ENCODE measurements at regions not wholly inside any gene's neighbourhood (a gene's known extent, or its start where the extent isn't known, plus 50 kb on each side); places are given as distances from the start of the nearest gene placed in this dataset.

GRCh38 chr5:87867281-87867680 lies 401.4 kb downstream of the TMEM161B start:
- BruUV-seq (replicated peaks), result no TSS peak
- Histone ChIP-seq H3K27ac (ENCODE audit: control insufficient read depth, insufficient read depth) (no peak overlapping the region), H3K4me2 (ENCODE audit: control insufficient read depth, insufficient read depth) (no peak overlapping the region), H3K4me3 (no peak overlapping the region), H3K27me3 (replicated peaks in 1 of 2; ENCODE audit: control insufficient read depth in 2 of 2, insufficient read depth in 2 of 2, low read length in 1 of 2) (no peaks in the 10 kb centered on the region), H3K36me3 (ENCODE audit: control insufficient read depth in 2 of 2, insufficient read depth in 2 of 2, low read length in 1 of 2) (no peaks in the 10 kb centered on the region), H3K79me2 (ENCODE audit: control insufficient read depth, insufficient read depth, low read length) (no peaks in the 10 kb centered on the region), H4K20me1 (ENCODE audit: control insufficient read depth, insufficient read depth) (no peaks in the 10 kb centered on the region), H2AFZ (ENCODE audit: control insufficient read depth, low read depth, low read length) (no peak overlapping the region), H3K9ac (ENCODE audit: control insufficient read depth, insufficient read depth, low read length) (no peak overlapping the region), H3K9me3 (replicated peaks; ENCODE audit: control insufficient read depth, insufficient read depth, low read length) (no peaks in the 10 kb centered on the region), H3K4me1 (ENCODE audit: control insufficient read depth, insufficient read depth, low read length) (no peaks in the 10 kb centered on the region)
- ChIA-PET POLR2A (no interaction called here), RAD21 (ENCODE audit: unreplicated experiment) (no interaction called here), CTCF (no interaction called here), SMC1A (ENCODE audit: uncharacterized antibody, unreplicated experiment) (no interaction called here)
- DNase-seq (ENCODE audit: low read depth, low spot score) (no peak), ATAC-seq (no peak), FAIRE-seq (no peak)
- WGBS (ENCODE audit: insufficient coverage, insufficient replicate concordance, low lambda C conversion rate, missing lambda C conversion rate), result 29% methylated on average over 4 of the region's 4 CpGs
- TF ChIP-seq HDGF (IDR thresholded peaks at IDR 0.05) (no peak), NFYB (IDR thresholded peaks at IDR 0.05; ENCODE audit: insufficient read depth, low read depth, low read length) (no peak), E2F4 (IDR thresholded peaks at IDR 0.05; ENCODE audit: low read depth, low read length) (no peak), GATAD2B (conservative IDR thresholded peaks at IDR 0.05; ENCODE audit: low read depth) (no peak), PML (IDR thresholded peaks at IDR 0.05; ENCODE audit: low read length) (no peak), RELA (IDR thresholded peaks at IDR 0.05; ENCODE audit: borderline replicate concordance, partially characterized antibody) (no peak), CUX1 (IDR thresholded peaks at IDR 0.05; ENCODE audit: insufficient replicate concordance, low read depth, low read length) (no peak), HCFC1 (IDR thresholded peaks at IDR 0.05; ENCODE audit: low read length) (no peak), KLF5 (IDR thresholded peaks at IDR 0.05; ENCODE audit: partially characterized antibody) (no peak), SMAD1 (IDR thresholded peaks at IDR 0.05; ENCODE audit: low read depth, partially characterized antibody) (no peak)
- TF ChIP-seq, protein P1, sequence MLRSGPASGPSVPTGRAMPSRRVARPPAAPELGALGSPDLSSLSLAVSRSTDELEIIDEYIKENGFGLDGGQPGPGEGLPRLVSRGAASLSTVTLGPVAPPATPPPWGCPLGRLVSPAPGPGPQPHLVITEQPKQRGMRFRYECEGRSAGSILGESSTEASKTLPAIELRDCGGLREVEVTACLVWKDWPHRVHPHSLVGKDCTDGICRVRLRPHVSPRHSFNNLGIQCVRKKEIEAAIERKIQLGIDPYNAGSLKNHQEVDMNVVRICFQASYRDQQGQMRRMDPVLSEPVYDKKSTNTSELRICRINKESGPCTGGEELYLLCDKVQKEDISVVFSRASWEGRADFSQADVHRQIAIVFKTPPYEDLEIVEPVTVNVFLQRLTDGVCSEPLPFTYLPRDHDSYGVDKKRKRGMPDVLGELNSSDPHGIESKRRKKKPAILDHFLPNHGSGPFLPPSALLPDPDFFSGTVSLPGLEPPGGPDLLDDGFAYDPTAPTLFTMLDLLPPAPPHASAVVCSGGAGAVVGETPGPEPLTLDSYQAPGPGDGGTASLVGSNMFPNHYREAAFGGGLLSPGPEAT (IDR thresholded peaks at IDR 0.05; ENCODE audit: low read depth), result no peak
- TF ChIP-seq, protein P2, sequence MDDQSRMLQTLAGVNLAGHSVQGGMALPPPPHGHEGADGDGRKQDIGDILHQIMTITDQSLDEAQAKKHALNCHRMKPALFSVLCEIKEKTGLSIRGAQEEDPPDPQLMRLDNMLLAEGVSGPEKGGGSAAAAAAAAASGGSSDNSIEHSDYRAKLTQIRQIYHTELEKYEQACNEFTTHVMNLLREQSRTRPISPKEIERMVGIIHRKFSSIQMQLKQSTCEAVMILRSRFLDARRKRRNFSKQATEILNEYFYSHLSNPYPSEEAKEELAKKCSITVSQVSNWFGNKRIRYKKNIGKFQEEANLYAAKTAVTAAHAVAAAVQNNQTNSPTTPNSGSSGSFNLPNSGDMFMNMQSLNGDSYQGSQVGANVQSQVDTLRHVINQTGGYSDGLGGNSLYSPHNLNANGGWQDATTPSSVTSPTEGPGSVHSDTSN (IDR thresholded peaks at IDR 0.05; ENCODE audit: insufficient replicate concordance, low read depth, low read length), result no peak
- TF ChIP-seq, protein P3, sequence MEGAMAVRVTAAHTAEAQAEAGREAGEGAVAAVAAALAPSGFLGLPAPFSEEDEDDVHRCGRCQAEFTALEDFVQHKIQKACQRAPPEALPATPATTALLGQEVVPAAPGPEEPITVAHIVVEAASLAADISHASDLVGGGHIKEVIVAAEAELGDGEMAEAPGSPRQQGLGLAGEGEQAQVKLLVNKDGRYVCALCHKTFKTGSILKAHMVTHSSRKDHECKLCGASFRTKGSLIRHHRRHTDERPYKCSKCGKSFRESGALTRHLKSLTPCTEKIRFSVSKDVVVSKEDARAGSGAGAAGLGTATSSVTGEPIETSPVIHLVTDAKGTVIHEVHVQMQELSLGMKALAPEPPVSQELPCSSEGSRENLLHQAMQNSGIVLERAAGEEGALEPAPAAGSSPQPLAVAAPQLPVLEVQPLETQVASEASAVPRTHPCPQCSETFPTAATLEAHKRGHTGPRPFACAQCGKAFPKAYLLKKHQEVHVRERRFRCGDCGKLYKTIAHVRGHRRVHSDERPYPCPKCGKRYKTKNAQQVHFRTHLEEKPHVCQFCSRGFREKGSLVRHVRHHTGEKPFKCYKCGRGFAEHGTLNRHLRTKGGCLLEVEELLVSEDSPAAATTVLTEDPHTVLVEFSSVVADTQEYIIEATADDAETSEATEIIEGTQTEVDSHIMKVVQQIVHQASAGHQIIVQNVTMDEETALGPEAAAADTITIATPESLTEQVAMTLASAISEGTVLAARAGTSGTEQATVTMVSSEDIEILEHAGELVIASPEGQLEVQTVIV (IDR thresholded peaks at IDR 0.05; ENCODE audit: borderline replicate concordance, partially characterized antibody), result no peak
- intact Hi-C loops (cut with micrococcal nuclease; ENCODE audit: unreplicated experiment), result no loop called here
- in situ Hi-C loops (cut with MboI), result no loop called here

All from GM12878 (cell line).